GM18502 (cell line): ENCODE measurements at regions not wholly inside any gene's neighbourhood (a gene's known extent, or its start where the extent isn't known, plus 50 kb on each side); places are given as distances from the start of the nearest gene placed in this dataset.
"Not testable (repeated sequence)": the region's sequence is repeated elsewhere in the genome, so short reads cannot be mapped to it uniquely, and the experiment has no call there.

ENCODE experiments used
- ATAC-seq: cut with Tn5 transposase; IDR thresholded peaks from one replicate; pipeline ENCODE4 v1.9.1; 2021; ENCODE audit warnings: mild to moderate bottlenecking; ENCODE audit not compliant: unreplicated experiment, poor library complexity

DNA sequence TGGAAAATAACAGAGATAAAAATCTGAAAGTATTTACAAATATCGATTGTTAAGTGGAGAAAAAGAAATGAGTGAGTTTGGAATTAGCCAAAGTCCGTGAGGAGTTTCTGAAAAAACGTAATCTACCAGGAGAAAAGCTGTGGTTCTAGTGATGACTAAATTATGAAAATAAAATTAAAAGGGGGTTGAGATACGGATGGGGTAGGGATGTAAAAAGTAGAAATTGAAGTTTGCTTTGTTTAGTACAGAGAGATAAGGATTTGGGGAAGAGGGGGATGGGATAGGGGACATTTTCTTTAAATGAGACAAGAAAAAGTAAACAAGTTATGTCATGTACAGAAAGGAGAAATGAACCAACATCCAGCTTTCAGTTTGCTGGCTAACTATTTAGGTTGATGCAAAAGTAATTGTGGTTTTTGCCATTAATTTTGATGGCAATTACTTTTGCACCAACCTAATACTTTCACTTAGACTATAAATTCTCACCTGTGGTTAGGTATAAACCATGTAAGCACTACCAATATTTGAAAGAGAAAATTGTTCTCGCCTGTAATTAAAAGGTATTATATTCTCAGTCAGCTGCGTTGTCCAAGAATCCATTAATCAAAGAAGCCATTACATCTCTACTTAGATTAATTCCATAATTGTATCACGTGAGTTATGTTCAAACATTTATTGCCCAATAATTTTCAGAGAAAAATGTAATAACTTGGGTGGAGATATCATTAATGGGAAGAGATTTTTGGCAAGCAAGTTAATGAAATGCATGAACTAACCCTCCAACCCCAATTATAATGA, 143.0 kb upstream of the NRP1 start:
- ATAC-seq = no peak

GRCh38 chr10:33476757-33477273, 142.3 kb upstream of the NRP1 start:
- ATAC-seq = no peak

GRCh38 chr10:33473688-33474087, 139.2 kb upstream of the NRP1 start:
- no peak for ATAC-seq

DNA sequence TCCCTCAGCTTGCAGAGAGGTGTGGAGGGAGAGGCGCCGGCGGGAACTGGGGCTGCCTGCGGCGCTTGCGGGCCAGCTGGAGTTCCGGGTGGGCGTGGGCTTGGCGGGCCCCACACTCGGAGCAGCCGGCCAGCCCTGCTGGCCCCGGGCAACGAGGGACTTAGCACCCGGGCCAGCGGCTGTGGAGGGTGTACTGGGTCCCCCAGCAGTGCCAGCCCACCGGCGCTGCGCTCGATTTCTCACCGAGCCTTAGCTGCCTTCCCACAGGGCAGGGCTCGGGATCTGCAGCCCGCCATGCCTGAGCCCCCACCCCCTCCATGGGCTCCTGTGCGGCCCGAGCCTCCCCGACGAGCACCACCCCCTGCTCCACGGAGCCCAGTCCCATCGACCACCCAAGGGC, 133.5 kb upstream of the NRP1 start:
- not testable (repeated sequence) for ATAC-seq

GRCh38 chr10:33465747-33466146, 131.3 kb upstream of the NRP1 start:
- no peak for ATAC-seq

DNA sequence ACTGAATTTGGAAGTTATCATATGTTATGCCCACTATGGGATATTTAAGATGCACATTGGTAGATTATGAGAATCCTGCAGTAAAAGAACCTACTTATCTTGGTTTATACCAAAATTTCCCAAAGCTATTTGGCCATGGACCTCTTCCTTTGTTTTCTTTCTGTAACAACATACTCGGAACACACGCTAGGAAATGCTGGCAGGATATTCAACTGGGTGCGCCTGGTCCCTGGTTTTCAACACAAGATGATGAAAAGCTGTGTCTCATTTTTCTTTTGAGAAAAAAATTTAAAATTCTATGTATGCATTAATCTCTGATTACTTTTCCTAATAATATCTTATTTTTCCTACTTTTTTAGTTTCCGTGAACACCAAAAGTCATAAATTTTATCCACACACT, 128.5 kb upstream of the NRP1 start:
- ATAC-seq = no peak

- no peak for ATAC-seq
These were observed 126.8 kb upstream of the NRP1 start for GRCh38 chr10:33461295-33461640.

DNA sequence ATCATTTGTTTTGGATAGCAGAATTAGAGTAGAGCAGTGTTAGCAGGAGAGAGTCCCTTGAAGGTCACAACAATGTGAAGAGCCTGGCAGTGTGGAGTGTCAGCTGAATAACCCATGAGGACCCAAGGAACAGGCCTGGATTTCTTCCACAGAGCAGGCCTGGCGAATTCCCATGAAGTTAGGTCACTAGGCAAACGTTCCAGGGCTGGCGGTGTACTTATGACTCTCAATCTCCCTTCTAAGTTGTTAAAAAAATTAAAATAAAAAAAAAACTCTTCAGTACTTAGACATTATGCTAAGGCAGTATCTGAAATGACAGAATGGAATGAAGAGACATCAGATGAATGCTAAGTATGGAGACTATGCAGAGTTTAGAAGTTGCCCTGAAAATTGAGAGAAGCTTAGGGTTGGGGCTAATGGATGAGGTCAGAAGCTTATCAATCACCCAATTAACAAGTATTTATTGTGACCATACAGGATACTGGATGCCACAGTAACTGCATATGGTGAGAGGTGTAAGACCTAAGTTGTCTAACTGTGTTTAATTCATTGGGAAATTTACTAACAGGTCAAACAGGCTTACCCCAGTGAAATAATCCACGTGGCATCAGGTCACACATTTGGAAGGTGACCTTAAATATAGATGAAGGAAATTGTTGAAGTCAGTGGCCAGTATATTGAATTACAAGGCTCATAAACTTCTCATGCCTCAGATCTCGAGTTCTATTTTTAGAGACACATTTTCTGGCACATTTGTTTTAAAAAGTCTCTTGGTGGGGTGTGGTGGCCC, 126.2 kb upstream of the NRP1 start:
- no peak for ATAC-seq

DNA sequence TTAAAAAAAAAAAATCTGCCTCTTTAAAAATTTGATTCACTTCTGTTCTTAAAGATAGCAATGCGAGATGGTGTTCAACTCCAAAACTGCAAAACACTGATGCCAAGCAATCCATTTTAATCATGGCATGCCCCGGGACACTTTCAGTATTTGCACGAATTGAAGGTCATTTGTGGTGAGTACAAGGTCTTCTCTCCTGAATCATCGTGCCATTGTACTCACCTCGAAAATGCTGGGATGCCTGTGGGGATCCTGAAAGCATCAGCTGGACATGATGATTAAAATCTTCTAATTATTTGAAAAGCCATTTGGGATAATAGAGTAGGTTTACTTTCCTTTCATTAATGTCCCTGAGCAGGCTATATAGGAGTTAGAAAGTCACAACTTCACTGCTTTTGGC, 125.1 kb upstream of the NRP1 start:
- no peak for ATAC-seq

DNA sequence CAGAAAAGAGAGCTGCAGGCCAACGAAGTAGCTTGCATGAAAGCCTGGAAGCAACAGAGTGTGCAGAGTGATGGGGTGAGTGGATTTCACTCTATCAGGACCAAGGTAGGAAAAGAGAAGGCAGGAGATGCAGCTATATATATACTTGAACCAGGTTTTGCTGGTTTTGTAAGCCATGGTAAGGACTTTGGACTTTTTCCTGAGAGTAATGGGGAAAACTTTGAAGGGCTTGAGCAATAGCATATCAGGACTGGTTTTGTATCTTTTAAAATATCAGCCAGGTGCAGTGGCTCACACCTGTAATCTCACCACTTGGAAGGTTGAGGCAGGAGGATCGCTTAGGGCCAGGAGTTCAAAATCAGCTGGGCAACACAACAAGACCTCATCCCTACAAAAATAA, 120.6 kb upstream of the NRP1 start:
- no peak for ATAC-seq

GRCh38 chr10:33454554-33454953, 120.1 kb upstream of the NRP1 start:
- no peak for ATAC-seq

- no peak for ATAC-seq
These were observed 118.9 kb upstream of the NRP1 start for GRCh38 chr10:33453081-33454025.

DNA sequence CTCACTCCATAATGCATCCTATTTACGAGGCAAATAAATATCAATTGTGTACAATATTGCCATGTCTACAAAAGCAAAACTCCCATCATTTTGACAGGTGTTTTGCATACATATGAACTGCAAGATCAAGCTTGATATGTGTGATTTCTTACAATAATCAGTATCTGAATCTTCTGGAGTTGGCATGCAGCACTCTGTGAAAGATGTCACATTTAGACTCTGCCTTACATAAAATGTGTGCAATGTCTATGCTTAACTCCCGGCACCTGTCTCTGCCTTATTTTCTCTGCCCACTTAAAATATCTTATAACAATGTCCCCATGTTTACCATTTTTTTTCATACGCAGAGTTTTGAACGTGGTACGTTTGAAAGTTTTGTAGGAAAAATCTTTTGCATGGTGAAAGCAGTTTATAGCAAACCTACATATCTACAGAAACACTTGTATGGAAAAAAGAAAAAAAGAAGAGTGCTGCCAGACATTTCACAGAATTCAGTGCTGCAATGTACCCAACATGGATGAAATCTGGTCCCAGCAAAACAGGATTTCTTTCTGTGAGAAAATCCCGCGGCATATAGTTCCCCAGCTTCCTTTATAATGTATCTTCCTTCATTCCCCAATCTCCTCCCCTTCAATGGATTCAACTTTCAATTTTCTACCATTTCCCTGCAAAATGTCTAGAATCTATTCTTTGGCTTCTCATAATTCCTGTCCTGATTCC, 114.1 kb upstream of the NRP1 start:
- no peak for ATAC-seq

GRCh38 chr10:33441561-33441960, 107.1 kb upstream of the NRP1 start:
- no peak for ATAC-seq

- ATAC-seq = no peak
These were observed 100.5 kb upstream of the NRP1 start for GRCh38 chr10:33434933-33435332.

GRCh38 chr10:33428682-33429081, 94.2 kb upstream of the NRP1 start:
- no peak for ATAC-seq

GRCh38 chr10:33423154-33423529, 88.7 kb upstream of the NRP1 start:
- ATAC-seq = no peak

DNA sequence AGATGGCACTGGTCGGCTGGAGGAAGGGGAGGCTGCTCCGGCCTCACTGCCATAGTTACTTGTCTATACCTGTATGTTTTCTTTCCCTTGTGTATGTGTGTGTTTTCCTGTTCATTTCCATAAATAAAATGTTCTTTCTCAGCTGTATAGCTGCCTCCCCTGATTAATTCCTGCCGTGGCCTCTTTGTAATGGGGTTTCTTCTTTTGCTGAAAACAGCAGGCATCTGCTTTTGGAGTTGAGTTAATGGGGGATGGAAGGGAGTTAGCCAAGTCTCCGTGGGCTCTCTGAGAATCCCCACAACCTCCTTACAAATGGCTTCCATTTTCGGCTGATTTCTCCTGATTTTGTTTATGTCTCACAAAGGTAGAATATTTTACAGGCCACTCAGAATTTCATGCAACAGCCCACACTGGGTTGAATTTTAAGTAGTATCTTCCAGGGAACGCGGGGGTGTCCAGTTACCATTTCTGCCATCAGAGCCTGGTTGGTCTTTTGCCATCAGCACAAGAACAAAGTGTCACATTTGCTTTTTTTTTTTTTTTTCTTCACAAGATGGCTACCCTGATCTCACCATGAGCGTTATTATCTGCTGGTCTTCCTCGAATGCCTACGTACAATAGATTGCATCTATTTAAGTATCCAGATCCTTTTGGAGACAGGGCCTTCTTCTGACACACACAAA, 88.1 kb upstream of the NRP1 start:
- no peak for ATAC-seq

DNA sequence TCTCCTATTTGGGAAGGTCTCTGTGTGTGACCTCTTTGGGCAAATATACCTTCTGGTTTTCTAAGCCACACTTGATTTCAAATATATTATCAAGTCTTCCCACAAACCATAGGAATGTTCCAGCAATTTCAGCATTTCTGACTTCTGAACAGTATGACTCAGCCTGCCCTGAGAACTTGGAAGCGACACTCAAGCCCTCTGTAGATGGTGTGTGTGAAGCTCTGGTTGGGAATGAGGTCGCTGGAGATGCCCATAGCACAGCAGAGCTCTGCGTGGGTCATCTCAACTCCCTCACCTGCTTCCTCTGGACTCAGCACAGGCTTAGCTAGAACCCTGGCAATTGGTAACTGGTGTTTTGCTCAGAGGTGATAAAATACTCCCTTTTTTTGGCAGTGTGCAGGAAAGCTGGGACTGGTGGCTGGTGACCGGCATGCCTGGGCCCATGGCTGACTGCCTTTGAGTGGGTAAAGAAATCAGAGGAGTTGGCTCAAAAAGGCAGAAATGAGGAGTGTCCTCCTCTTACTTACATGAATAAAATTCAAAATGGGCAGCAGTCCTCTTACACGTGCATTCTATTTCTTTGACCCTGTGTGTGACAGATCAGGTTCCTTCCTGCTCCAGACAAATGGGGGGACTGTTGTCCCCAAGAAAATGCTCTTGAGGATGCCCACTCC, 87.5 kb upstream of the NRP1 start:
- ATAC-seq = no peak
